SK-N-SH treated with all-trans-retinoic acid at 6 μM for 48 hours (cell line): ENCODE measurements at regions not wholly inside any gene's neighbourhood (a gene's known extent, or its start where the extent isn't known, plus 50 kb on each side); places are given as distances from the start of the nearest gene placed in this dataset.
A peak's percentile ranks its signal among the peaks of the same experiment; 100 is the strongest.

ENCODE experiments used
- ATAC-seq: fragments of 200-7000 bp; cut with Tn5 transposase; 3 replicates; pipeline ENCODE4 v1.9.1; 2020; ENCODE audit warnings: mild to moderate bottlenecking, moderate library complexity
- ARNTL ChIP-seq: fragments of 450-650 bp; formaldehyde crosslinking; IDR thresholded peaks from 2 replicates; pipeline ENCODE4 v1.5.0; 2020; ENCODE audit warnings: low read depth, mild to moderate bottlenecking, moderate library complexity, borderline replicate concordance
- BACH2 ChIP-seq: fragments of 250-450 bp; sonication (Bioruptor Pico); IDR thresholded peaks from 2 replicates; pipeline ENCODE4 v1.9.0; 2021; ENCODE audit warnings: mild to moderate bottlenecking, borderline replicate concordance
- CREB5 ChIP-seq: fragments of 250-450 bp; sonication (Bioruptor Pico); IDR thresholded peaks from 2 replicates; pipeline ENCODE4 v1.5.1; 2020; ENCODE audit warnings: low read depth, mild to moderate bottlenecking, moderate library complexity
- CSDC2 ChIP-seq: fragments of 250-450 bp; sonication (Bioruptor Pico); IDR thresholded peaks from 2 replicates; pipeline ENCODE4 v1.5.0; 2020; ENCODE audit warnings: mild to moderate bottlenecking, moderate library complexity
- ESRRG ChIP-seq: fragments of 250-450 bp; sonication (Bioruptor Pico); IDR thresholded peaks from 2 replicates; pipeline ENCODE4 v1.6.1; 2021; ENCODE audit warnings: mild to moderate bottlenecking
- GLIS3 ChIP-seq: fragments of 250-450 bp; sonication (Bioruptor Pico); IDR thresholded peaks from 2 replicates; pipeline ENCODE4 v1.5.0; 2020; ENCODE audit warnings: mild to moderate bottlenecking, moderate library complexity
- ISL1 ChIP-seq: fragments of 250-450 bp; sonication (Bioruptor Pico); IDR thresholded peaks from 2 replicates; pipeline ENCODE4 v2.1.2; 2022; ENCODE audit warnings: mild to moderate bottlenecking, moderate library complexity
- OSR1 ChIP-seq: fragments of 250-450 bp; sonication (Bioruptor Pico); IDR thresholded peaks from 2 replicates; pipeline ENCODE4 v1.8.0; 2022; ENCODE audit warnings: moderate library complexity, mild to moderate bottlenecking, inconsistent platforms
- PATZ1 ChIP-seq: fragments of 250-450 bp; sonication (Bioruptor Pico); IDR thresholded peaks from 2 replicates; pipeline ENCODE4 v1.8.0; 2020; ENCODE audit warnings: mild to moderate bottlenecking, moderate library complexity, borderline replicate concordance
- RARB ChIP-seq: fragments of 250-450 bp; sonication (Bioruptor Pico); IDR thresholded peaks from 2 replicates; pipeline ENCODE4 v1.8.0; 2021; ENCODE audit warnings: mild to moderate bottlenecking, moderate library complexity
- SNAI2 ChIP-seq: fragments of 250-450 bp; sonication (Bioruptor Pico); IDR thresholded peaks from 2 replicates; pipeline ENCODE4 v1.5.0; 2020; ENCODE audit warnings: mild to moderate bottlenecking, moderate library complexity
- TCF4 ChIP-seq: fragments of 250-450 bp; sonication (Bioruptor Pico); IDR thresholded peaks from 2 replicates; pipeline ENCODE4 v1.8.0; 2021; ENCODE audit warnings: mild to moderate bottlenecking, moderate library complexity, borderline replicate concordance
- TOX ChIP-seq: fragments of 250-450 bp; sonication (Bioruptor Pico); IDR thresholded peaks from 2 replicates; pipeline ENCODE4 v1.8.0; 2021; ENCODE audit warnings: mild to moderate bottlenecking, moderate library complexity, borderline replicate concordance
- TSHZ2 ChIP-seq: fragments of 250-450 bp; sonication (Bioruptor Pico); IDR thresholded peaks from 2 replicates; pipeline ENCODE4 v1.5.0; 2020; ENCODE audit warnings: mild to moderate bottlenecking, moderate library complexity
- ZC3H10 ChIP-seq: fragments of 250-450 bp; sonication (Bioruptor Pico); IDR thresholded peaks from 2 replicates; pipeline ENCODE4 v1.5.1; 2021; ENCODE audit warnings: mild to moderate bottlenecking, moderate library complexity
- ZFP3 ChIP-seq: fragments of 250-450 bp; sonication (Bioruptor Pico); IDR thresholded peaks from 2 replicates; pipeline ENCODE4 v1.5.0; 2020; ENCODE audit warnings: mild to moderate bottlenecking, moderate library complexity
- ZFP30 ChIP-seq: fragments of 450-650 bp; formaldehyde crosslinking; IDR thresholded peaks from 2 replicates; pipeline ENCODE4 v1.5.0; 2022; ENCODE audit warnings: mild to moderate bottlenecking, moderate library complexity
- ZNF565 ChIP-seq: fragments of 450-650 bp; formaldehyde crosslinking; conservative IDR thresholded peaks from 2 replicates; pipeline ENCODE4 v1.5.0; 2020; ENCODE audit warnings: low read depth, mild to moderate bottlenecking, moderate library complexity
- ZNF70 ChIP-seq: fragments of 450-650 bp; formaldehyde crosslinking; IDR thresholded peaks from 2 replicates; pipeline ENCODE4 v1.5.0; 2020; ENCODE audit warnings: mild to moderate bottlenecking, moderate library complexity
- ZNF8 ChIP-seq: fragments of 450-650 bp; formaldehyde crosslinking; IDR thresholded peaks from 2 replicates; pipeline ENCODE4 v1.5.0; 2020; ENCODE audit warnings: mild to moderate bottlenecking, moderate library complexity
- TF ChIP-seq, protein P1 (sequence below): fragments of 250-450 bp; sonication (Bioruptor Pico); IDR thresholded peaks from 2 replicates; pipeline ENCODE4 v1.5.1; 2021; ENCODE audit warnings: mild to moderate bottlenecking, moderate library complexity
- TF ChIP-seq, protein P2 (sequence below): fragments of 250-450 bp; sonication (Bioruptor Pico); IDR thresholded peaks from 2 replicates; pipeline ENCODE4 v1.8.0; 2021; ENCODE audit warnings: low read depth, mild to moderate bottlenecking, moderate library complexity, borderline replicate concordance

GRCh38 chr7:80403686-80404241, 108.1 kb downstream of the GNAT3 start:
- peak; percentile 44; the same call in 1 of the 3 replicates for ATAC-seq
- TF ChIP-seq TCF4: no peak
- no peak for TF ChIP-seq CREB5 (CRISPR knock-in tag)
- TF ChIP-seq ZC3H10: no peak
- no peak for TF ChIP-seq OSR1 (CRISPR knock-in tag)
- TF ChIP-seq SNAI2 (CRISPR knock-in tag): no peak
- no peak for TF ChIP-seq TSHZ2 (CRISPR knock-in tag)
- no peak for TF ChIP-seq ZNF565 (CRISPR knock-in tag)
- TF ChIP-seq ZFP30 (CRISPR knock-in tag): no peak
- TF ChIP-seq, protein P1, sequence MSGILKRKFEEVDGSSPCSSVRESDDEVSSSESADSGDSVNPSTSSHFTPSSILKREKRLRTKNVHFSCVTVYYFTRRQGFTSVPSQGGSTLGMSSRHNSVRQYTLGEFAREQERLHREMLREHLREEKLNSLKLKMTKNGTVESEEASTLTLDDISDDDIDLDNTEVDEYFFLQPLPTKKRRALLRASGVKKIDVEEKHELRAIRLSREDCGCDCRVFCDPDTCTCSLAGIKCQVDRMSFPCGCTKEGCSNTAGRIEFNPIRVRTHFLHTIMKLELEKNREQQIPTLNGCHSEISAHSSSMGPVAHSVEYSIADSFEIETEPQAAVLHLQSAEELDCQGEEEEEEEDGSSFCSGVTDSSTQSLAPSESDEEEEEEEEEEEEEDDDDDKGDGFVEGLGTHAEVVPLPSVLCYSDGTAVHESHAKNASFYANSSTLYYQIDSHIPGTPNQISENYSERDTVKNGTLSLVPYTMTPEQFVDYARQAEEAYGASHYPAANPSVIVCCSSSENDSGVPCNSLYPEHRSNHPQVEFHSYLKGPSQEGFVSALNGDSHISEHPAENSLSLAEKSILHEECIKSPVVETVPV (CRISPR knock-in tag): no peak
- TF ChIP-seq GLIS3 (CRISPR knock-in tag): no peak
- no peak for TF ChIP-seq ESRRG (CRISPR knock-in tag)
- TF ChIP-seq BACH2 (CRISPR knock-in tag): no peak
- TF ChIP-seq PATZ1: no peak
- TF ChIP-seq ZNF70 (CRISPR knock-in tag): no peak
- TF ChIP-seq CSDC2: no peak

DNA sequence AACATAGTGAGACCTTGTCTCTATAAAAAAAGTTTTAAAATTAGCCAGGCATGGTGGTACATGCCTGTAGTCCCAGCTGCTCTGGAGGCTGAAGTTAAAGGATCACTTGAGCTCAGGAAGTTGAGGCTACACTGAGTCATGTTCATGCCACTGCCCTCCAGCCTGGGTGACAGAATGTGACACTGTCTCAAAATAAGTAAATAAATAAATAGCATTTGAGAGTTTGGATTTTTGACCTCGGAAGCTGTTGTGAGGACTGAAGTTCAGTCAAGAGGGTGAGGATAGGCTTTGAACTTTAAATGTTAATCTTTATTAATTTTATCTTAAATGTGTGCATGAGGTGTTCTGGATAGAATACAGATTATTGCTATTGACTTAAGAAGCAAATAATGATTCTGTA, 110.2 kb downstream of the GNAT3 start:
- no peak for ATAC-seq
- TF ChIP-seq GLIS3 (CRISPR knock-in tag) (no peak), ISL1 (CRISPR knock-in tag) (no peak), ZFP30 (CRISPR knock-in tag) (no peak), RARB (CRISPR knock-in tag) (no peak), ARNTL (CRISPR knock-in tag) (no peak), ZFP3 (no peak), PATZ1 (no peak), CSDC2 (no peak), ZNF8 (CRISPR knock-in tag) (no peak), OSR1 (CRISPR knock-in tag) (no peak), ESRRG (CRISPR knock-in tag) (no peak), TOX (CRISPR knock-in tag) (no peak), TCF4 (no peak), ZNF565 (CRISPR knock-in tag) (no peak), SNAI2 (CRISPR knock-in tag) (no peak)
- TF ChIP-seq, protein P2, sequence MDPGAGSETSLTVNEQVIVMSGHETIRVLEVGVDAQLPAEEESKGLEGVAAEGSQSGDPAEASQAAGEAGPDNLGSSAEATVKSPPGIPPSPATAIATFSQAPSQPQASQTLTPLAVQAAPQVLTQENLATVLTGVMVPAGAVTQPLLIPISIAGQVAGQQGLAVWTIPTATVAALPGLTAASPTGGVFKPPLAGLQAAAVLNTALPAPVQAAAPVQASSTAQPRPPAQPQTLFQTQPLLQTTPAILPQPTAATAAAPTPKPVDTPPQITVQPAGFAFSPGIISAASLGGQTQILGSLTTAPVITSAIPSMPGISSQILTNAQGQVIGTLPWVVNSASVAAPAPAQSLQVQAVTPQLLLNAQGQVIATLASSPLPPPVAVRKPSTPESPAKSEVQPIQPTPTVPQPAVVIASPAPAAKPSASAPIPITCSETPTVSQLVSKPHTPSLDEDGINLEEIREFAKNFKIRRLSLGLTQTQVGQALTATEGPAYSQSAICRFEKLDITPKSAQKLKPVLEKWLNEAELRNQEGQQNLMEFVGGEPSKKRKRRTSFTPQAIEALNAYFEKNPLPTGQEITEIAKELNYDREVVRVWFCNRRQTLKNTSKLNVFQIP (CRISPR knock-in tag): no peak
